GM18502 (cell line): ENCODE measurements at regions not wholly inside any gene's neighbourhood (a gene's known extent, or its start where the extent isn't known, plus 50 kb on each side); places are given as distances from the start of the nearest gene placed in this dataset.

ENCODE experiments used
- ATAC-seq: cut with Tn5 transposase; IDR thresholded peaks from one replicate; pipeline ENCODE4 v1.9.1; 2021; ENCODE audit warnings: mild to moderate bottlenecking; ENCODE audit not compliant: unreplicated experiment, poor library complexity

DNA sequence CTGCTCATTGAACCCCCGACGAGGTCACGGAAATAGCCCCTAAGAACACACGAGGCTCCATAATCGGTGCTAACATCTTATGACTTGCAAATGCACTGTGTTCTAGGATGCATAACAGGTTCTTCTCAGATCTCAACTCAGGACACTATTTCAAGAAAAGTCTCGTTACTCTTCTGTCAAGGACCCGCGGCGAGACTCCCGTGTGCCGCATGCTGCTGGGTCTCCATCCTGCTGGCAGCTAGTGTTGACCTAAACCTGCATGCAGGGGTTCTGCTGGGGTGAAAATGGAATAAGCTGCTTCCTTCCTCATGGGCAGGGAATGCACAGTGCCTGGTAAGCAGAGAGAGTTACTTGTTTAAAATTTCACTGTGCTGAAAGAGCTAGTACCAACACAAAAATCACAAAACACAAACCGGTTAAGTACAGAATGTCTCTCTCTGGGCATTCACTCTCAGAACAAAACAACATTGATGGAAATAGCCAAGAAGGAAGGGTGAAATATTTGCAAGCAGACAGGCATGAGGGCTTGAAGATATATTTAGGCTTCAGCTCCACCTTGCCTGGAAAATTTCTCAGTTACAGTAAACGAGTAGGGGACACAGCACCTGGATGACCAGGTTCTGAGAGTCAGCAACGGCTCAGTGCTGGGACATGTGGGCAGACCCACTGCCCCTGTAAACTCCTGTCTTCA, 416.5 kb downstream of the GADD45G start:
- no peak for ATAC-seq

DNA sequence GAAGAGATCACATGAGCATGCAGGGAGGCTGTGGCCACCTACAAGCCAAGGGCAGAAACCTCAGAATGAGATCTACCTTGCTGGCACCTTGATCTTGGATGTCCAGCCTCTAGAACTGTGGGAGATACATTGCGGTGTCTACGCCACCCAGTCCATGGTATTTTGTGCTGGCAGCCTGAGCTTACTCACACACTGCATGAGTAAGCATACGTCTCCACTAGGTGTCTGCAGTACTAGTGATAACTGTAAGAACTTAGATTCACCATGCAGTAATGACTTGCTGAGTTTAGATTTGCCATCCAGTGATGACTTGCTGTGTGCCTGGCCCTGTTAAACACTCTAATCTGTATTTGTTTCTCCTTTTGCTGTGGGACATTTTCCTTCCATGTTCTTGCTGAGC, 417.7 kb downstream of the GADD45G start:
- no peak for ATAC-seq

DNA sequence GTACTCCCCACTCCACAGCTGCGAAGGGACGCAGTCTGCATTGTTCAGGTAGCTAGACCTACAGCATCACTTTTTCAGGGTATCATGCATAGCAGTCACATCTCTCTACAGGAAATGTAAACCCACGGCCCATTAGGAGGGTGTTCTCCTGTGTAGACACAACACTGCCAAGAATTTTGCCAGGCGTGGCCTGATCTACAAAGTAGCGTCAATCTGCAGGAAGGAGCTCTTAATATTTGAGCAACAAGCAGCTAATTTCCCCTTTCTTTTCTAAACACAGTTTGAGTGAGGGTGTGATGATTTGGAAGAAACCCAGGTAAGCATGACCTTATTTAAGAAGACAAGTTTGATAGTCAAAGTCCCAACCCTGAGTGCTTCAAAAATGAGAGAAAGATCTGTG, 419.0 kb downstream of the GADD45G start:
- ATAC-seq: no peak

DNA sequence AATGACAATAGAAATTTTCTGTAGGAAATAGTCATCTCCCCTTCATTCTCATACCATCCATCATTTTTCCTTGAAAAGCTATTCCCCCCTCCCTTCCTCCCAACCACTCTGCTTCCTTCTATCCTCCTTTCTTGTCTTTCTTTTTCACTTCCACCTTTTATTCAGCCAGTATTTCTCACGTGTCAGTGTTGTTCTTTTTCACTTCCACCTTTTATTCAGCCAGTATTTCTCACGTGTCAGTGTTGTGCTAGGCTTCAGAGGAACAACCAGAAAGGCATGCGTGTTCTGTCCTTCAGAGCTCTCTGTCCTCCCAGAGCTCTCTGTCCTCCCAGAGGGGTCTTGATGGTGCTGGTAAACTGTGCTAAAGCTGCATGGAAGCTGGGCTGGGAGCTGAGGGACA, 419.6 kb downstream of the GADD45G start:
- ATAC-seq: no peak

DNA sequence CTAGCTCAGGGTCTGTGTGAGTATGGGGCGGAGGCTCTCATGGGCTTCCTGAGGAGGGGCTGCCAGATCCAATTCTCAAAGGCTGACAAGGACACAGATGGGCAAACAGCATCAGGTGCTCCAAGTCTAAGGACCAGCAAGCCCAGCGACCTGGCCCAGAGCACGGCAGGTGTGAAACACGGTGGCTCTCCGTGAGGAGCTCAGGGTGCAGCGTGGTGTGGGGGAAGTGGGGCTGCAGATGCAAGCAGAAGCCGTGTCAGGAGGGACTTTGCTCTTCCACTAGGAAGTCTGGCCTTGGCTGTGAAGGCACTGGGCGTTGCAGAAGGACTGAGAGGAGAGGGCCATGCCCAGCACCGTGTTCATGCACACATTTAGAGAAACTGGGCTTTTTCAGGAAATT, 420.0 kb downstream of the GADD45G start:
- no peak for ATAC-seq

DNA sequence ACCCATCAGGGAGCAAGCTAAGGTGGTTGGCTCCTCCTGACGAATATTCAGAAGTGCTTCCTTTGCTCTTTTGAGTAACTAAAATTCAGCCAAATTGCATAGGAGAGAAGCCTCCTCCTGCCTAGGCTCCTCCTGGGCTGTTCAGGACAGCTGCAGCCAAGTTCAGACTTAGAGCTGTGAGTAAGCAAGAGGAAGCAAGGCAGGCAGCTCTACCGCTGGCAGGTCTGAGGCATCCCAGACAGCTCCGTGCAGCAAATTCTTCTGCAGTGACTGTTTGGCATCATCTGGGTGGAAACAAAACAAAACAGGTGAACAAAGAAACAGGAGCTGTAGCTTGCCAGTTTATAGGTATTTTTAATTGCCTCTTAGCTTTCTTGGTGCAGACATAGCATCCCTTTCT, 421.0 kb downstream of the GADD45G start:
- ATAC-seq: no peak

DNA sequence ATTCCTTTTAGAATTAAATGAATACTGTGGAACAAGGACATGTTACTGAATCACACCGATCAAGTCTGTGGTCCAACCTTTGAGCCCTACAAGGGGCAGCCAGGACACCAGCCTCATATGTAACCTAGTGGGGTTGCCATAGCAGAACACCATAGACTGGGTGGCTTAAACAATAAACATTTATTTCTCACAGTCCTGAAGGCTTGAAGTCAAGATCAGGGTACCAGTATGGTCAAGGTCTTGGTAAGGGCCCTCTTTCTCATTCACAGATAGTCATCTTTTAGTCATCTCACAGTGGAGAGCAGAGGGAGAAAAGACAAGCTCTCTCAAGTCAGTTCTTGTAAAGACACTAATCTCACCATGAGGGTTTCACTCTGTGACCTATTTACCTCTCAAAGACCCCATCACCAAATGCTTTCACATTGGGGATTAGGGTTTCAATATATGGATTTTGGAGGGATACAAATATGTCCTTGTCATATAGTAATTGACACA, 422.5 kb downstream of the GADD45G start:
- ATAC-seq: no peak

DNA sequence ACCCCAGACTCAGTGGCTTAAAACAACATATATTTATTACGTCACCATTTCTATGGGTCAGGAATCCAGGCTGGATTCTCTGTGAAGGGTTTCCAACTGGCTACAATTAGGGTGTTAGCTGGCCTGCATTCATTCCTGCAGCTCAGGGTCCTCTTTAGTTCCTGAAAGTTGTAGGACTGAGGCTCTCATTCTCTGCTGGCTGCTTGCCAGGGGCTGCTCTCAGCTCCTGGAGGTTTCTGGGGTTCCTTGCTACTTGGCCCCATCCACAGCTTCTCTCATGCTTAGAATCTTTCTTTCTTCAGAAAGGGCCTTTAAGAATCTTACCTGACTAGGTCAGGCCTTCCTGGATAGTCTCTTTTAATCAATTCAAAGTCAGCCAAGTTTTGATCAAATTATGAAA, 424.6 kb downstream of the GADD45G start:
- no peak for ATAC-seq

DNA sequence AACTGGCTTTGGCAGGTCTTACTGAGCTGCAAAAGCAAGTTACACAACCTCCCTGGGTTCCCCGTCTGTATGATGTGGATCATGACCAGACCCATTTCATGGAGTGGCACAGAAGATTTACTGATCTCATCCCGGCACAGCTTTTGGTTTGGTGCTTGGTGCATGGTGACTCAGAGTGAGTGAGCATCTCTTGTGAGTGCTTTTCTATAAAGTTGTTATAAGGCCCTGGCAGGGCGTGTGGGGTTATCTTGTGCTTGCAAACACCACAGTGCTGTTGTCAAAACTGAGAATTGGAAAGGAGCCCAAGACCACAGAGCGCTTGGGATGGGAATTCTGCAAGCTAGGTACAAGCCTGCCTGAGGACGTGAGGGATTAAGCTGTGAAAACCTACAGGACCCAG, 425.2 kb downstream of the GADD45G start:
- ATAC-seq: no peak

DNA sequence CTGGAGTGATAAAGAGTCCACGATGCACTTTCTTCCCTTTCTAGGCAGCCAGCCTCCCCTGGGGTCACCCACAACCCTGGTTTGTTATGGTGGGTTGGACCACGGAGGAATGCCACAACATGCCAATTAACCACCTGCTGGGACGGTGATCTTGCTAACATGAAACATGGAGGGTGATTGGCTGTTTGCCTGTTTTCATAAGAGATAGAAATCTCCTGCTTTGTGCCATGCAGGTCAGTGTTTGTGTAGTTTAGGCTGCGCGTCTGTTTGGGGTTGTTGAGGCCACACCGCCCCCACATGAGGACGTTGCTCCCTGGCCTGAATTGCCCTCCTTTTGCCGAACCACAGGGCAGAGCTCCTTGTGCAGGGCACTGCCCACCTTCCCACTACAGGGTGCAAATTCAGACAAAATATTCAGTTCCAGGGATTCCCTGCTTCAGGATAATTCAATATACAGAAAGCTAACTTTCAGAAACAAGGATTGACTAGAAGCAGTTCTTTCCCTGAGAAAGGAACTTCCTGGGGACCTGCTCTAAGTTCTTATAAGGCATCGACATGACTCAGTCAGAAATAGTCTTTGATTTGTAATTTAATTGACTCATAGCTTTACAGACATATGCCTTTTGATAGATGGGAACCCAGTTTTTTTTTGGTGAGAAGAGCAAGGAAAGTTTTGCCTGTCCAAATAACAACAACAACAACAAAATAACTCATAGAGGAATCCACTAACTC, 427.6 kb downstream of the GADD45G start:
- no peak for ATAC-seq

DNA sequence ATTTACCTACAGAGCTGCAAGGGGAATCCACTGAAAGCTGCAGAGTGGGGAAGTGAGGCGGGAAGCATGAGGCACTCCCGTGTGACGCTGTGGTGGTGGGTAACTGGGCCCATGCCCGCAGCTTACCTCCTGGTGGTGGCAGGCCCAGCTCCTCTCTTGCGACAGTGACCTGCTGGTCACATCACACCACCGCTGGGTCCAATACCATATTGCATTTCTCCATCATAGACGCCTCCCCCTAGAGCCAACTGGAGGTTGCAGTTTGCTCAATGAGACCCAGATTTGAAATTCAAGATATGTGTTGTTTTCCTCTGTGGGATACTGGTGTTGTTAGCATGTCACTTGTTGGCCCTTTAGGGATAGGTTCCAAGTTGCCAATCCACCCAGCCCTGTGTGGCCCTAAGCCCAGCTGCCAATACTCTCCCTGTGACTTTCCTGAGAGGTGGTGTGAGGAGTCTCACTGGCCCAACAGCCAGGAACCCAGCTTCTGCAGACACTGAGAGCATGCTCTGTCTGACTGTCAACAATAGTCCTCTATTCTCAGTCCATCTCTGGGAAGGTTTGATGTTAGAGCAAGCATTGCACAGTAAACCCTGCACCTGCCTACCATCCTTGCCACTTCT, 428.3 kb downstream of the GADD45G start:
- ATAC-seq: no peak

DNA sequence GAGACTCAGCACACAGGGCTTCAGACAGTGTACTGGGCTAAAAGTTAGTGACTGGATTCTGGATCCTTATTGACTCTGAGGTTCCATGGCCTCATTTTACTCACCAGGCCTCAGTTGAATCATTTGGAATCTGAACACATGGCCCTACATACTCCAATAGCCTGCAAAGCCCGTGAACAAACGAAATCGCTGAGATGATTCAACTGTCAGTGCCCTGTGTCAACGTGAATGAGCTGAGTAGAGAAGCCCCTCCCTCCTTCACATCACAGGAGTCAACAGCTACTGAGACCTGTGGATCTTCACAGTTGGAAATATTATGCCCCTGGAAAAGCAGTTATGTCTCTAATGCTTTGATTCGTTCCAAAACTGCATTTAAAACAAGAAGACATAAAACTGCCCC, 429.3 kb downstream of the GADD45G start:
- ATAC-seq: no peak

DNA sequence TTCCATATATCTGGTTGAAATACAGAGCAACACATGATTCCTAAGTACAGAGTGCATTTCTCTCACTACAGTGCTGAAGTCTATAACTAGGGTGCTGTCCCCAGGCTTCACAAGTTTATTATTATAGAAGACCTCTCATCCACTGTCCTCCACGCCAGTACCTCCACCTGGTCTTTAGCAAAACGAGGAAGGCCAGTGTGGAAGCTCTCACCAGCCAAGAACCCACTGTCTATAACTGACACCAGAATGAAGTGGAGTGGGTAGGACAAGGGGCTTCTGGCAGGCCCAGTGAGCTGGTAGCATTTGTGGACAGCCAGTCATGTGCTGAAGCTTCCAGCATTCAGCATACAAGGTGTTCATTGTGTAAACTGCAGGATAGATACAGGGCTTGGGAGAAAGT, 430.7 kb downstream of the GADD45G start:
- no peak for ATAC-seq

DNA sequence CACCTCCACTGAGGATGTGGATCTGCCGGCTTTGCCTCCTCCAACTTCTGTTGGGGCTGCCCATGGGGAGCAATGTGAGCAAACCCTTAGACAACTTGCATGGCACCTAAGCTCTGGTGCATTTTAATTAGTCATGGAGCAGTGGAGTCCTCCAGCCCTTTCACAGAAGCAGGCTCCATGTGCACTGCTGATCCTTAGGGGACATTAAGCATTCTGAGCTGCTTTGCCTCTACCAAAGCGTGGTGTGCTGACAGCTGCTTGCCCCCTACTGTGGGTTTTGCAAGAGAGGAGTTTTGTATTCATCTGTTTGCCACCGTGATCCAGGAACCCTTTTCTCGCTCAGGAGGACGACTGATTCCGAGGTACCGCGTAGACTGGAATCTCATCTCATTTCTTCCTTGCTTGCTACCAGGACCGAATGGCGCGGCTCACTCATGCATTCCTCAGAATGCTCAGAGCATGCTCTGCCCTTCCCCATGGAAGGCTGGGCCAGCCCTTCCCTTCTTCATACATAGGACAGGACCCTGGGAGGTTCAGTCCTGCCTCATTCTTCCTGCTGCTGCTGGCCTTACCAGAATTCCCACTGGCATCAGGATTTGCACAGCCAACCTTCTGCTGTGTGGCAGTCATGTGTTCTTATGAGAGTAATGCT, 432.5 kb downstream of the GADD45G start:
- ATAC-seq: no peak

DNA sequence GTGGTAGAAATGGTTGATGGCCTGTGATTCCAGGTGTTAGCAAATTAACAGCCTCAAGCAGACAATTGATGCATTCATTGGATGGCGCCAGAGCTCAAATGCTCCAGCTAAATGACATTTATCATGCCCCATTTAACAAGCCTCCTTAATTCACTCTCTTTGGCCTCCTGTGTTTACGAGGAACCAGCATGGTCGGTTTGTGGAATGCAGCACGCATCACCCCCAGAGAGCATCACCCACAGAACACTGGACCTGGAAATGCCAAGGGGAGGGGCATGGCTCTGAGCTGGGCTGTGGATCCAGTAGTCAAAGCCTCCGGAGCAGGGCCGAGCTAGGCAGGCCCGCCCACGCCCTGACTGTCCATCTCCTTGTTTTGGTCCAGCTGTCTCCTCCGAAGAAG, 434.0 kb downstream of the GADD45G start:
- ATAC-seq: no peak

DNA sequence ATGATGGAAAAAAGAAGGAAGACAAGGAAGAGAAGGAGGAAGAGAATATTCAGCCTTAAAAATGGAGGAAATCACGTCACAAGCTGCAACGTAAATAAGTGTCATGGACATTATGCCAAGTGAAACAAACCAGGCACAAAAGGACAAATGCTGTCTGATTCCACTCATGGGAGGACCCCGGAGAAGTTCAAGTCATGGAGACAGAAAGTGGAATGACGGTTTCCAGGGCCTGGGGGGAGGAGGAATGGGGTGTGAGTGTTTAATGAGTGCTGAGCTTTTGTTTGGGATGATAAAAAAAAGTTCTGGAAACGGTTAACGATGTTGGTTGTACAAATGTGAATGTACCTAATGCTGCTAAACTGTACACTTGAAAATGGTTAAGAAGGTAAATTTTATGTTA, 439.5 kb downstream of the GADD45G start:
- ATAC-seq: no peak

DNA sequence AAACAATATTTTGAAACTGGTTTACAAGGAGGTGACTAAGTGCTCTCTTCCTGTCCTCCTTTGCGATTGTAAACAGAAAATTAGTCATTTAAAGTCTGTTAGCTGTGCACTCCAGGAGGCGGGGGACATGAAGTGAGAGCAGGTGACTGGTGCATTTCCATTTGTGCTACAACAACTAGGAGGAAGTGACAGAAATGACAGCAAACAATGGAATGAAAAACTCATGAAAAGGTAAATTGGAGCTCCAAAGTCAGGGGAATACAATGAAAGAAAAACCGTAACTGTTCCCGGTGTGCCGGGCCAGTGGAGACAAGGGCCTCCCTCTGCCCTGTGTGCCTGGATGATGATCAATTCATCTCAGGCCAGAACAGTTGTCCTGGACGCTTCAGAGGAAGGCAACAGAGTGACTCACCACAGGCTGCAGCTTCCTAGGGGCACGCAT, 439.9 kb downstream of the GADD45G start:
- ATAC-seq: no peak

DNA sequence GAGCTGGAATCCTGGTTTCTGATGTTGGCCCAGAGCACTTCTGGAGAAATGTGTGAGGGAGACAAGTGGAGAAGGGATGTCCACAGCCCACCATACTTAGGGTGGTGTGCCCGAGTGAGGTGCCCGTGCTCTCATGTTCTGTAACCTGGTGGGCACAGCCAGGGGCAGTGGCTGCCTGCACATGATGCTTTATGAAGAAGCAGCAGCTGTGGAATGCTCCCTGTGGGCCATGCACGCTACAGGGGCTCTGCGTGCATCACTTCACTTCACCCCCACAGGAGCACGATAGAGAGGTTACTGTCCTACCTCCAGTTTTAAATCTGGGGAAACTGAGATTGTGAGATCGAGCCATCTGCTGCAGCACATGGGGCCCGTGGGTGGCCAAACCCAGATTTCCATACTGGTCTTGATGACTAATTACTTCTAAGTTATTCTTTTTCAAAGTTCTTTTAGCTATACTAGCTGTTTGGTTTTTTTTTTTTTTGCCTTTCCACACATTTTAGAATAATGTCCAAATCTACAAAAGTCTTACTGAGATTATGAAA, 441.6 kb downstream of the GADD45G start:
- no peak for ATAC-seq

DNA sequence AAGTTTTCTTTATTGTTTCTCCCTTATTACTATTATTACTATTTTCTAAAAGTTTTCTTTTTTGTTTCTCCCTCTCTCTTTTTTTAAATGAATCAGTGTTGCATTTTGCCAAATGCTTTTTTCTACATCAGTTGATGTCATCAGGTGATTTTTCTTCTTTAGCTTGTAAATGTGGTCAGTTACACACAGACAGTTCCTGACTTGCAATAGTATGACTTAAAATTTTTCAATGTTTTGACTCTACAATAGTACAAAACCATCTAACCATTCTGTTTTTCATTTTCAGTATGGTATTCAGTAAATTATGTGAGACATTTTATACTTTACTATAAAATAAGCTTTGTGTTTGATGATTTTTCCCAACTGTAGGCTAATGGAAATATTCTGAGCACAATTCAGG, 443.0 kb downstream of the GADD45G start:
- ATAC-seq: no peak

DNA sequence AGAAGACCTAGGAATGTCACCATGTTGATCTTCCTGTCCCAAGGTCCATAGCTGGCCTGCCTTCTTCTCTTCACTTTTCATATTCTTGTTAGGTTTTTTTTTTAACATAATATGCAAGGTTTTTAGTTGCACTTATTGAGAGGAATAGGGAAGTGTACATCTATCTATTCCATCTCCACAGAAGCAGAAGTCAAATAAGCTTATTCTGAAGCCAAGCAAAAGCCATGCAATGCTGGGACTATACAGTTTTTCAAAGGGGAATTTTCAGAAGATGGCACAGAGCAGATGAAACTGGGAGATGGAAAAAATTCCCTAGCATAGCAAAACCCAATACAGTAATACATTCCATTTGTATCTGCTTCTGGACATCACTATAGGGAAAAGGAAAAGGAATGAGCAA, 447.6 kb downstream of the GADD45G start:
- no peak for ATAC-seq

DNA sequence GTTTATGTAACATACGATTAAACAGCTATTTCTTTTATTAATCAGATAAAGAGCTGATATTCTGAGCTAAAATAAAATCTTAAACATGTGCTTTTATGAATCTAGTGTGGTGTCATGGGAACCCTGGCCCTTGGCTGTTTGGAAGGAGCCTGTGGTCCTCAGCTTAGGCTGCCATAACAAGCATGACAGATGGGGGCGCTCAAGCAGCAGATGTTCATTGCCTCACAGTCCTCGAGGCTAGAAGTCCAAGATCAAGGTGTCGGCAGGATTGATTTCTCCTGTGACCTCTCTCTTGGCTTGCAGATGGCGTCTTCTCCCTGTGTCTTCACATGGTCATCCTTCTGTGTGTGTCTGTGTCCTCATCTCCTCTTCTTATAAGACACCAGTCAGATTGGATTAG, 448.2 kb downstream of the GADD45G start:
- ATAC-seq: no peak
